T47D (cell line): ENCODE measurements at regions not wholly inside any gene's neighbourhood (a gene's known extent, or its start where the extent isn't known, plus 50 kb on each side); places are given as distances from the start of the nearest gene placed in this dataset.
A peak's percentile ranks its signal among the peaks of the same experiment; 100 is the strongest.

Experiments
- DNase-seq, 2 experiments: peaks; one replicate each; pipeline versions ENCODE4 v3.0.0 to v3.0.0-alpha.2; 2011 to 2012; ENCODE audit warnings: low read depth in 1 of 2, low spot score in 1 of 2
- JUND ChIP-seq: IDR thresholded peaks from 2 replicates; pipeline ENCODE4 v1.6.1; 2012; ENCODE audit warnings: low read depth
- in situ Hi-C: cut with HindIII; loops from 2 replicates; pipeline ENCODE4 v1.10.0; 2016; ENCODE audit warnings: low sequenced_read_pairs, low pct_unique_long_range_greater_than_20kb

DNA sequence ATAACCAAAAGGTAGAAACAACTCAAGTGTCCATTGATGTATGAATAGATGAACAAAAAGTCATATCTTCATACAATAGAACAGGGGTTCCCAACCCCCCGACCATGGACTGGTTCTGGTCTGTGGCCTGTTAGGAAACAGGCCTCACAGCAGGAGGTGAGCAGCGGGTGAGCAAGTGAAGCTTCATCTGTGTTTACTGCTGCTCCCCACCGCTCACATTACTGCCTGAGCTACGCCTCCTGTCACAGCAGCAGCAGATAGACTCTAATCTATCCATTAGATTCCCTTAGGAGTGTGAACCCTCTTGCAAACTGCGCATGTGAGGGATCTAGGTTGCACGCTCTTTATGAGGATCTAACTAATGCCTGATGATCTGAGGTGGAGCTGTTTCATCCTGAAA lies 478.0 kb downstream of the BRINP1 start:
- no peak for DNase-seq
- TF ChIP-seq JUND: no peak
- in situ Hi-C loops: no loop called here

DNA sequence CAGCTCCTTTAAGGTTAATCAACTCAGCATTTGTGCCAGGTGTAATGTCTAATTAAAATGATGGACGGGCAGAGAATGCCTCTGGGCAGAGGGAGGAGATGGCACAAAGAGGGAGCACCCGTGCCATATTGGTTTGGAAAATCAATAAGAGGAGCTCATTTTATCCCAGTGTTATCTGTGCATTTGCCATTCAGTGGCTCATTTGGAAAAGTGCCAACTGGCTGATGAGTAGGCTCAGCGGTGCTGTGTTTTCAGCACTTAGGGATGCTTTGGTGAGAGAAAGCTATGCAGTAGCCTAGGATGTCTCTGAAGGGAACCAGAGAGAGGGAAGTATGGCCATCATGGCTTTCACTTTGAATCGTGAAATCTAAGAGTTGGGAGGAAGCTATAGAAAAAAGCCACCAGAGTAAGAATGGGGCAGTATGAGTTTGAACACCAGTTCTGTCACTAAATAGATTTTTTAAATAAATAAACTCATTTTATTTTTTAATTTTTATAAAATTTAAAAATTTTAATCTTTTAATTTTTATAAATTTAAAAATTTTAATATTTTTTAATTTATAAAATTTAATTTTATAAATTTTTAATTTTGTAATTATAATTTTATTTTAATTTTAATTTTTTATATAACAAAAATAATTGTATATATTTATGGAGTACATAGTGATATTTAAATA lies 472.8 kb downstream of the BRINP1 start:
- DNase-seq: peak in 1 of 2 experiments; percentile 12
- no peak for TF ChIP-seq JUND
- in situ Hi-C loops: no loop called here

DNA sequence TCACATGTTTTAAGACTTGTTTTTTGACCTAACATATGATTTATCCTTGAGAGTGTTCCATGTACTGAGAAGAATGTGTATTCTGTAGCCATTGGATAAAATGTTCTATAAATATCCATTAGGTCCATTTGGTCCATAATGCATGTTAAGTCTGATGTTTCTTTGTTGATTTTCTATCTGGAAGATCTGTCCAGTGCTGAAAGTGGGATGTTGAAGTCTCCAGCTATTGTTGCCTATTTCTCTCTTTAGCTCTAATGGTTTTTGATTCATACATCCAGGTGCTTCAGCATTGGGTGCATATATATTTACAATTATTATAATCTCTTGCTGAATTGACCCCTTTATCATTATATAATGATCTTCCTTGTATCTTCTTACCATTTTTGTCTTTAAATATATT lies 451.1 kb downstream of the BRINP1 start:
- in situ Hi-C loops: no loop called here
- TF ChIP-seq JUND: no peak
- no peak for DNase-seq

DNA sequence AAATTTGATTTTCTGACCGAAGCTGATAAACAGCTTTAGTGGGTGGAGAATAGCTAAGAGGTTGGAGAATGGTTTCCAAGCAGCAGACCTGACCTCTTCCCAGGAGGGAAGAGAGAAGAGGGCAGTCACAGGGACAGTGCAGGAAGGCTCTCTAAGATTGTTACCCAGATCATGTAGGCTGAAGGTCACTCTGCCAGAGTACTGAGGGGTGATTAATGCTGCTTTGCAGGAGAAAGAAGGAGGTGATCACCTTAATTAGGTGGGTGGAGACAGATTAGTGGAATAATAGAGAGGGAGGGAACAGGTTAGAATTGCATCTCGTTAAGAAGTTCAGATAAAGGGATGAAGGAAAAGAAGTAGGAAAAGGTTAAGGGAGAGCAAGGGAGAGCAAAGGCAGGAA lies 440.5 kb downstream of the BRINP1 start:
- no peak for DNase-seq
- TF ChIP-seq JUND: no peak
- in situ Hi-C loops: no loop called here

DNA sequence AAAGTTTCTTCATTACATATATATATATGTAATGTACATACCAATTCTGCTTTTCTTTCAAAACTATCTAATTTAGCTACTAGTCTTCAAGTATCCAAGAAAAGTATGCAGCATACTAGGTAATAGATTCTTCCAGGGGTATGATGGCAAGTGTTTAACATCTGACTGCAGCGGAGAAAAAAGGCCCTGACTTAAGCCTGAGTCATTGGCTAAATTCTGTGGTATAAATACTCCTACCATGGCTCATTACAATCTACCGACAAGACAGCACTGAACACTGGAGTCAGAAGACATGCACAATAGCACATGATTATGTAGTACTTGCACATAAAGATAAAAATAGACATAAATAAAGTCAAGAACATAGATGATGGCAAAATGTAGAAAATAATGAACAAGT lies 439.9 kb downstream of the BRINP1 start:
- no peak for TF ChIP-seq JUND
- no peak for DNase-seq
- in situ Hi-C loops: no loop called here

DNA sequence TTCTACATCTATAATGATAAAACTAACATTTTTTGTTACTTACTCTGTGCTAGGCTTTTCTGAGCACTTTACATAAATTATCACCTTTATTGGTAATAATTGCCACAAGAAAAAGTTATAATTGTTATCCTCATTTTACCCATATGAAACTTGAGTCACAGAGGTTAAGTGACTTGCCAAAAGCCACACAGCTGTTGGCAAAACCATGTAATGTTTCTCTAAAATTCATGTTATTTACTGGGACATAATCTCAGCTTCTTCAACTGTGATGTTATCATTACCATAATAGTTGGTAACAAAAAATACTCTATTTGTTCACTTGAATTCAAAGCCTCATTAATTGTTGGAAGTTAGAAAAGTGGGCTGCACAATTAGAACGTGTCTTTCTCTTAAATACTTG lies 437.3 kb downstream of the BRINP1 start:
- no peak for DNase-seq
- in situ Hi-C loops: no loop called here
- no peak for TF ChIP-seq JUND

DNA sequence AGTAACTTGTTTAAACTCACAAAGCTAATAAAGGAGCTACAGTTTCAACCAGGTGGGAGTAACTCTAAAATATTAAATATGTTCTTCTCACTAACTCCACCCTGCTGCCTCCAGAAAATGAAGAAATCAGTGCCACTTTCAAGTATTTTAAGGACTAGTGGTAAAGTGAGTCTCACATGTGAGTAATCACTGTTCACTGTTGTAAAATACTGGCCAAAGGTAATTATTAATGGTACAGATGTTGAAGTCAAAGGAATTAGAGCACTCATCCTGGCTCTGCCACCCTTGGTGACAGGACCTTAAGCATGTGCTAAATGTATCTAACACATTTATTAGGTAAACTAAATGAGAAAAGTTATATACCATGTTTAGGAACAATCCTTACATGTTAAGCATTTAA lies 430.7 kb downstream of the BRINP1 start:
- no peak for TF ChIP-seq JUND
- in situ Hi-C loops: no loop called here
- no peak for DNase-seq

DNA sequence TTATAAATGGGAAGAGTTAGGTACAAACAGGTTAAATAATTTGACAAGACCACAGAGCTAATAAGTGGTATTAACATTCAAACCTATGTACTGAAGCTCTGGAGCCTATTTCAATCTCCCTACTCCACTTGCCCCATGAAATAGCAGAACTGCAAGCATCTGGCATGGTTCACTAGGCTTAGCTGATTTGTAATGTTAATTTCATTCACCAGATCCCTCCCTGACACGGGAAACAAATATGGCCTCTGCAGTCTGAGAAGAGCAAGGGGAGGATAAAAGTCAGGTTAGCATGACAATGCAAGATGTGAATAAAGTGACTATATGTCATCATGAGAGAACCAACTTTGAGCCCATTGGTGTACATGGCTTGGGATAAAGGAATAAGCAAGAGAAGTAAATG lies 428.8 kb downstream of the BRINP1 start:
- no peak for DNase-seq
- TF ChIP-seq JUND: no peak
- in situ Hi-C loops: no loop called here

DNA sequence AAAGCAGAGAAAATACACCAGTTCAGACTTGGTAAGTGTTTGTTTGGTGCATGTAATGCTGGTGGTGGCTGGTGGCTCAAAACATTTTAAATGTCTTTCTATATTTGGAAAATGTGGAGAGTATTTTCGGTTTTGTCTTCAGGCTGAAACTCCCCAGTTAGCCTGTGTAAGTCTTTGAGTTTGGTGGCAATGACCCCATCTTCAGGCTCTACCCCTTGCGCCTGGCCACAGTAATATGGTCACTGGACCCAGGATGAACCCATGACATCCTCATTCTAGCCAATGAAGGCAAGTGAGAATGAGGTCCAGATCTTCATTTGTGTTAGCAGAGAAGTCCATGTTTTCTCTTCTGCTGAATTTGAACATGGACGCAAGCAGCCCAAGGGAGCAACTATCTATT lies 422.6 kb downstream of the BRINP1 start:
- in situ Hi-C loops: no loop called here
- DNase-seq: no peak
- no peak for TF ChIP-seq JUND

DNA sequence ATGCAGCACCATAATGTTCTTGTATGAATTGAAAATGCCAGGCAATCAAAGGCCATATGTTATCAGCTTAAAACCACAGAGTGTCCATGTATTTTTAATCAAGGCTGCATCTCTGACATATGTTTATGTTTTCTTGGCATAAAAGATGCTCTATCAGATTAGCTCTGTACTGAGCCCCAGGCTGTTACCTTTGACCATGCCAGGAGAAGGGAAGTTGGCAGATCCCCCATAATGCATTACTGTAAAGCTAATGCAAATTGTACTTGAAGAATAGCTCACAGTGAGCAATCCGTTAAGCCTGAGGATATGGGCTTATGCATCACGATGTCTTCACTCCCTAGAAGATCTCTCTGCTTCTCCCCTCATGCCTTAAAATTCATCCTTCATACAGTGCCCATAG lies 414.4 kb downstream of the BRINP1 start:
- in situ Hi-C loops: no loop called here
- no peak for TF ChIP-seq JUND
- no peak for DNase-seq

DNA sequence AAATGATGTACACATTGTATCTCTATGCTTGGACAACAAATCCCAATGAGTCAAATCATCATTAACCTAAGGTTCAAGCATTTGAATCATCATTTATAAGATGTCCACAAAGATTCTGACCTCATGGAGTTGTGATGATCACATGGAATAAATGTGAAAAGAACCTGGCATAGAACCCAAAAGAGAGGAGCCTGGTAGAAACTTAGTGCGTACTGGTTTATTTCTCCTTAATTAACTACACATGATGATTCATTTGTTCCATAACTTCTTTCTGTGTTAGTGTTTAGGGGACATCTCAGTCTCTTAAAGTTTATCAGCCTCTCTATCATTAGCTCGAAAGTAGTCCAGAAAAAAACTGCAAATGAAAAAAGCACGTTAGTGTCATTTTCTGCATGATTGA lies 411.6 kb downstream of the BRINP1 start:
- in situ Hi-C loops: no loop called here
- no peak for TF ChIP-seq JUND

DNA sequence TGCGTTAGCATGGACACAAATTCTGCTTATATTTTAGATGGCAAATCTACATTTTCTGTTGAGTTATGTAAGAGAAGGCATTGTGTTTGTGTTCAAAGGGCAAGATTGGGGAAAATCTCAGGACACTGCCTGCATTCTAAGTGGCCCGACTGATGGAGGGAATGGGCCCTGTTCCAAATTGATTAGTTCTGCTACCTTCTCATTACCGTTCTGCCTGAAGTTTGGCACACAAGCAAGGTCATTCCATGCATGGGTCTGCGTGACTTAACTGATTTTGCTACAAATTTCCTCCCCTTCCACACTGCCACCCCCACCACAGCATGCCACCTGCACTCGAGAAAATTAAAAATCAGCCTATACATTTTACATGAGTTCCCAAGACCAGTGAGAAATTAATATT lies 409.9 kb downstream of the BRINP1 start:
- TF ChIP-seq JUND: no peak
- in situ Hi-C loops: no loop called here
- no peak for DNase-seq

More for the DNA sequence above, 411.6 kb downstream of the BRINP1 start:
- DNase-seq: no peak

DNA sequence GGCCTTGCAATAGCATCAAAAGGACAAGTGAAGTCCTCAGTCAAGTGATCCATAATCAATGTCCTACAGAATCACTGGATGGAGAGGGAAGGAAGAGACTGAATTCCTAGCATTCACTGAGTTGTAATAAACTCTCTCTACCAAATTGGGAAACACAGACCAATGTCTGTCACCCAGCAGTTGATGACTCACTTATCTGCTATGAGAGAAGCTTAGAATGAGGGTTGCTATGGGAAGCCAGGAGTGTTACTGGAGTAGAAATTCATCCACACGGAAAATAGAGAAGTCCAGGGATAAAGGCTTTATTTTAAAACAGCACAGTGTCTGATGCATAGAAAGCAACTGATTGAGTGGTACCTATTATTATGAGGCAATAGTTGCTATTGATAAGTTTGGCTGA lies 407.4 kb downstream of the BRINP1 start:
- in situ Hi-C loops: no loop called here
- no peak for DNase-seq
- TF ChIP-seq JUND: no peak

DNA sequence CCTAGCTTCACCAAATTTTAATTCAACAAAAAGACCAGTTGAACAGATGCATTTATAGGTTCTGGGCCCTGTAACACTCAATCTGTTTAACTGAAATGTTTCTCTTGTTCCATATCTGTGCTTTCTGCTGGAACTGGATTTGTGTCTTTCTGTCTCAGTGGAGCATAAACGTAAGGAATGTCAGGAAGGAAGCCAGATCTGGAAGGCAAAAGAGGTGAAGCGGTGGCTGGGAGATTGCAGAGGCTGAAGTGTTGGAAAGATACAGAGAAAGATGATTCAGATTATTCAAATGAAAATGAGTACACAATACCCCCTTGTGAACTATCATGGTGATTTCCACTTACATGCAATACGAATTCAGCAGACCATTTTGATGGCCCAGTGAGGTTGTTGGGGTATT lies 406.8 kb downstream of the BRINP1 start:
- no peak for TF ChIP-seq JUND
- no peak for DNase-seq
- in situ Hi-C loops: no loop called here
